AG09309 (cell line): ENCODE measurements at regions not wholly inside any gene's neighbourhood (a gene's known extent, or its start where the extent isn't known, plus 50 kb on each side); places are given as distances from the start of the nearest gene placed in this dataset.

Source experiments
- DNase-seq: peaks from one replicate; pipeline ENCODE4 v3.0.0-alpha.2; 2010; ENCODE audit warnings: low read depth
- H3K4me3 ChIP-seq: 2 replicates; pipeline ENCODE4 v1.5.1; 2011; ENCODE audit warnings: mild to moderate bottlenecking, low read depth, low read length, moderate library complexity; ENCODE audit not compliant: control insufficient read depth
- TF ChIP-seq, protein P1 (sequence below): IDR thresholded peaks from 2 replicates; pipeline ENCODE4 v1.5.1; 2011; ENCODE audit warnings: mild to moderate bottlenecking, low read depth, low read length, inconsistent platforms; ENCODE audit not compliant: insufficient read depth, control insufficient read depth; ENCODE audit errors: missing control alignments

DNA sequence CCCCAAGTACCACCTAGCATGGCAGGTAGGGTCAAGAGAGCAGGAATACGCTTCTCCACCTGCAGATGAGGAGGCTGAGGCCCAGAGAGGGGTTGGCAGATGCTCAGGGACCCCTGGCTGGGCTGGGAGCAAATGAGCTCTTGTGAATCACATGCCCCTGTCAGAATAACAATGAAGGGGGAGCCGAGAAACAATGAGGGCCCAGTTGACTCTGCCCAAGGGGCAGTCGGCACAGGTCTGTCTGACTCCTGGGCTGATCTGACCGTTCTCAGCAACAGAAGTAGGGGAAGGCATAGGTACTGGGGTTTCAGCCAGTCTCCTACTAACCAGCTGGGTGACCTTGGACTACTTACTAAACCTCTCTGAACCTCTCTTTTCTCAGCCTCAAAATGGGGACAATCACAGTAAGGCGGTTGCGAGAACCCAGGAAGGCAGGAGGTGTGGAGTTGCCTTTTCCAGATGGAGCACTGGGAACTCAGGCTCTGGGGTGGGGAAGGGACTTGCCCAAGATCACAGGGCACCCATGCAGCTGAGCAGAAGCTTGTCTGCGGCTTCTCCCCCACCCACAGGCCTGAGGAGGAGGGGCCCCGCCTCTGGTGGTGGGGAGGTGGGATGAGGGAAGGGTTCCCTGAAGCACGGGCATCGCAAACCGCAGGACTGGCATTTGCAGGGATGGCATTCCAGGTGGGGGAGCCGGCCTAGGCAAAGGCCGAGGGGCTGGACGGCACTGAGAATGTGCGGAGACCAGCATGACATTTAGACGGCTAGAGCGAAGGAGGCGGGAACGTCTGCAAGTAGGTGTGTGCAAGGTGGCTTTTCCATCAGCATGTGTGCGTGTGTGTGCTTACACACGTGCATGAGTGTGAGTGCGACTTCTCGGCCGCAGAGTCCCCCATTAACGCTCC is 163.0 kb downstream of the MN1 start:
- H3K4me3 ChIP-seq = no peak overlapping the region
- TF ChIP-seq, protein P1, sequence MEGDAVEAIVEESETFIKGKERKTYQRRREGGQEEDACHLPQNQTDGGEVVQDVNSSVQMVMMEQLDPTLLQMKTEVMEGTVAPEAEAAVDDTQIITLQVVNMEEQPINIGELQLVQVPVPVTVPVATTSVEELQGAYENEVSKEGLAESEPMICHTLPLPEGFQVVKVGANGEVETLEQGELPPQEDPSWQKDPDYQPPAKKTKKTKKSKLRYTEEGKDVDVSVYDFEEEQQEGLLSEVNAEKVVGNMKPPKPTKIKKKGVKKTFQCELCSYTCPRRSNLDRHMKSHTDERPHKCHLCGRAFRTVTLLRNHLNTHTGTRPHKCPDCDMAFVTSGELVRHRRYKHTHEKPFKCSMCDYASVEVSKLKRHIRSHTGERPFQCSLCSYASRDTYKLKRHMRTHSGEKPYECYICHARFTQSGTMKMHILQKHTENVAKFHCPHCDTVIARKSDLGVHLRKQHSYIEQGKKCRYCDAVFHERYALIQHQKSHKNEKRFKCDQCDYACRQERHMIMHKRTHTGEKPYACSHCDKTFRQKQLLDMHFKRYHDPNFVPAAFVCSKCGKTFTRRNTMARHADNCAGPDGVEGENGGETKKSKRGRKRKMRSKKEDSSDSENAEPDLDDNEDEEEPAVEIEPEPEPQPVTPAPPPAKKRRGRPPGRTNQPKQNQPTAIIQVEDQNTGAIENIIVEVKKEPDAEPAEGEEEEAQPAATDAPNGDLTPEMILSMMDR = no peak
- DNase-seq = no peak

DNA sequence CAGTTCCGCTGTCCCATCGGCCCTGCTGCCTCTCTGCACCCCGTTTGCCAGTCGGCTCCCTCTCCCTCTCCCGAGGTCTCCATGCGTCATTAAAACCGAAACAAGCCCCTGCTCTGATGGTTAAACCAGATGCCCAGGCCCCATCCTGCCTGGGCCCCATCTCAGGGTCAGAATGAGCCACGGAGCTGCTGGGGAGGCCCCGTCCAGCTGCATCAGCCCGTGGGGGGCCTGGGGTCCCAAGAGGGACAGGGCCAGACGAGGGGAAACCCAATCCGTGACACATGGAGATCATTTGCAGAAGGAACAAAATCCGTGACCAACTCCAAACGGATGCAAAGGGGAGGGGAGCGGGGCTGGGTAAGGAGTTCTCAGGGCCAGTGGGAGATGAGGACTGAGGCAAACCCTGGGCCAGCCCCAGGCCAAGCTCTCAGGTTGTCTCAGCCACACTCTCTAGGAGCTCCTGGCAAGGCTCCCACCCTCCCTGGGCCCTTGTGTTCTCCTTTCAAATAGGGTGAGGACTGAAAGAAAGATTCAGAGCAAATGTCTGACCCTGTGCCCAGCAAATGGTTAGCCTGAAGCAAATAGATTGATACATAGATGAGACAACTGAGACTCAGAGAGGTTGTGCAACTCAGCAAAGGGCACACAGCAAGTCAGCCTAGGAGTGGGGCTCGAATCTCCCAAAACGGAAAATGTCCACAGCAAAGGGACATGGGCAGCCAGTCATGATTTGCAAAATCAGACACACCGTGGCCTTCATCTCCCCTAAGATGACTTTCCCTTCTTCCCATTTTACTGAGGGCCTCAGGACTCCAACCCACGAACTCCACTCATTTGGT is 162.1 kb downstream of the MN1 start:
- no peak overlapping the region for H3K4me3 ChIP-seq
- DNase-seq = no peak
- TF ChIP-seq, protein P1 = no peak

GRCh38 chr22:27641049-27641795 is 160.3 kb downstream of the MN1 start:
- DNase-seq = no peak
- TF ChIP-seq, protein P1 = no peak
- no peak overlapping the region for H3K4me3 ChIP-seq

- no peak for DNase-seq
- TF ChIP-seq, protein P1 = no peak
- no peak overlapping the region for H3K4me3 ChIP-seq
Observed at GRCh38 chr22:27642104-27642800, 159.3 kb downstream of the MN1 start.

GRCh38 chr22:27643907-27644306 is 157.6 kb downstream of the MN1 start:
- TF ChIP-seq, protein P1 = no peak
- no peak overlapping the region for H3K4me3 ChIP-seq
- no peak for DNase-seq

DNA sequence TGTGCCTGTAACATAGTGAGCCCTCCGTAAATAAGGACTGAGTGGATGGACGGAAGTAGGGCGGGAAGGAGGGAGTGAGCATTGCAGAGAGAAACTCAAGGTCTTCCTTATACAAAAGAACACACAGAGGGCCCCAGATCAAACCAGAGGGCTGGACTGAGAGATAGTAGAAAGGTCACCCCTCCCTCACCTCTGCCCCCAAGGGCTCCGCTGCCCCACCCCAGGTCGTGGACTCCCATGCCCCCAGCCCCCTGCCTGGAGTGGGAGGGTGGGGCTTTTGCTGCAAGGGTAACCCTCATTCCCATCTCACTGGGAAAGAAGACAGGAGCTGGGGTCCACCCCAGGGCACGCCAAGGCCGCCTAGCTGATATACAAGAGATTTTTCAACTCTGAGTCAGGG is 157.0 kb downstream of the MN1 start:
- no peak for DNase-seq
- H3K4me3 ChIP-seq = no peak overlapping the region
- TF ChIP-seq, protein P1 = no peak
